HEK293 (cell line): ENCODE measurements at regions not wholly inside any gene's neighbourhood (a gene's known extent, or its start where the extent isn't known, plus 50 kb on each side); places are given as distances from the start of the nearest gene placed in this dataset.

Source experiments
- CTCF ChIA-PET: fragments of 350-600 bp; formaldehyde crosslinking; extraction: SDS; loops from one replicate; lab custom pipeline; 2021; ENCODE audit warnings: antibody characterized with exemption; lab: Yijun Ruan, JAX
- POLR2A ChIA-PET: fragments of 300-600 bp; formaldehyde crosslinking; extraction: SDS; loops from one replicate; lab custom pipeline; 2020; ENCODE audit warnings: antibody characterized with exemption, inconsistent platforms; lab: Yijun Ruan, JAX
- H3K27ac ChIP-seq: fragments of 200-500 bp; sonication (Bioruptor generic); 2 replicates; pipeline ENCODE4 v1.5.1; 2014; ENCODE audit warnings: low read depth, low read length, control low read depth, inconsistent platforms; ENCODE audit errors: extremely low read depth
- H3K36me3 ChIP-seq, 2 experiments: fragments of 200-500 bp in 1 of 2; sonication (Bioruptor generic) in 1 of 2; 1 replicate in 1 of 2; 2 replicates in 1 of 2; pipeline ENCODE4 v1.5.1; 2014 to 2017; ENCODE audit warnings: inconsistent platforms in 2 of 2, low read length in 2 of 2; ENCODE audit not compliant: control insufficient read depth in 2 of 2, insufficient read depth in 1 of 2
- H3K4me1 ChIP-seq: fragments of 200-500 bp; sonication (Bioruptor generic); 2 replicates; pipeline ENCODE4 v1.5.1; 2014; ENCODE audit warnings: mild to moderate bottlenecking, low read length, inconsistent platforms; ENCODE audit not compliant: control insufficient read depth, insufficient read depth
- H3K4me3 ChIP-seq: 2 replicates; pipeline ENCODE4 v1.5.1; 2011; ENCODE audit warnings: low read depth, mild to moderate bottlenecking, control low read depth, low read length, moderate library complexity
- H3K9me3 ChIP-seq: fragments of 200-500 bp; sonication (Bioruptor generic); 2 replicates; pipeline ENCODE4 v1.5.1; 2014; ENCODE audit warnings: low read depth, low read length, inconsistent platforms; ENCODE audit not compliant: control insufficient read depth, insufficient read depth
- HOXC10 ChIP-seq: sonication (generic); formaldehyde crosslinking; IDR thresholded peaks from 2 replicates; pipeline ENCODE4 v1.8.1; 2023; ENCODE audit warnings: mild to moderate bottlenecking, missing genetic modification reagents
- KLF1 ChIP-seq: fragments of 450-650 bp; formaldehyde crosslinking; IDR thresholded peaks from 2 replicates; pipeline ENCODE4 v1.5.1; 2016; ENCODE audit warnings: missing biosample characterization, missing genetic modification characterization
- KLF8 ChIP-seq: fragments of 450-650 bp; formaldehyde crosslinking; IDR thresholded peaks from 2 replicates; pipeline ENCODE4 v1.5.1; 2016; ENCODE audit warnings: missing biosample characterization, missing genetic modification characterization
- TCF7L2 ChIP-seq: IDR thresholded peaks from 2 replicates; pipeline ENCODE4 v1.6.1; 2011; ENCODE audit warnings: low read depth, mild to moderate bottlenecking, inconsistent platforms, low read length, moderate library complexity, borderline replicate concordance
- WT1 ChIP-seq: fragments of 450-650 bp; formaldehyde crosslinking; IDR thresholded peaks from 2 replicates; pipeline ENCODE4 v1.5.1; 2016; ENCODE audit warnings: missing biosample characterization, missing genetic modification characterization
- ZBTB21 ChIP-seq: fragments of 450-650 bp; formaldehyde crosslinking; IDR thresholded peaks from 2 replicates; pipeline ENCODE4 v1.5.1; 2017; ENCODE audit warnings: missing biosample characterization, missing genetic modification characterization
- ZBTB7A ChIP-seq: fragments of 450-650 bp; formaldehyde crosslinking; IDR thresholded peaks from 2 replicates; pipeline ENCODE4 v1.5.1; 2016; ENCODE audit warnings: low read depth, missing biosample characterization, missing genetic modification characterization
- ZFHX2 ChIP-seq: fragments of 450-650 bp; formaldehyde crosslinking; conservative IDR thresholded peaks from 2 replicates; pipeline ENCODE4 v1.5.1; 2016; ENCODE audit warnings: missing biosample characterization, missing genetic modification characterization
- ZIC2 ChIP-seq: fragments of 450-650 bp; formaldehyde crosslinking; IDR thresholded peaks from 2 replicates; pipeline ENCODE4 v1.5.1; 2016; ENCODE audit warnings: missing biosample characterization, missing genetic modification characterization
- ZNF140 ChIP-seq: fragments of 450-650 bp; formaldehyde crosslinking; IDR thresholded peaks from 2 replicates; pipeline ENCODE4 v1.5.1; 2016; ENCODE audit warnings: missing biosample characterization, missing genetic modification characterization
- ZNF174 ChIP-seq: fragments of 450-650 bp; formaldehyde crosslinking; IDR thresholded peaks from 2 replicates; pipeline ENCODE4 v1.5.0; 2017; ENCODE audit warnings: missing biosample characterization, mild to moderate bottlenecking, missing genetic modification characterization
- ZNF223 ChIP-seq: fragments of 450-650 bp; formaldehyde crosslinking; IDR thresholded peaks from 2 replicates; pipeline ENCODE4 v1.5.1; 2016; ENCODE audit warnings: missing biosample characterization, missing genetic modification characterization
- ZNF302 ChIP-seq: fragments of 450-650 bp; formaldehyde crosslinking; IDR thresholded peaks from 2 replicates; pipeline ENCODE4 v1.5.1; 2016; ENCODE audit warnings: missing biosample characterization, missing genetic modification characterization, low read depth
- ZNF335 ChIP-seq: fragments of 450-650 bp; formaldehyde crosslinking; conservative IDR thresholded peaks from 2 replicates; pipeline ENCODE4 v1.5.1; 2016; ENCODE audit warnings: missing biosample characterization, missing genetic modification characterization
- ZNF521 ChIP-seq: fragments of 450-650 bp; formaldehyde crosslinking; IDR thresholded peaks from 2 replicates; pipeline ENCODE4 v1.5.1; 2017; ENCODE audit warnings: missing biosample characterization, mild to moderate bottlenecking, missing genetic modification characterization
- ZNF549 ChIP-seq: fragments of 450-650 bp; IDR thresholded peaks from 2 replicates; pipeline ENCODE4 v1.5.1; 2018; ENCODE audit warnings: missing biosample characterization, missing genetic modification characterization, mild to moderate bottlenecking, inconsistent platforms, moderate library complexity
- ZNF560 ChIP-seq: fragments of 450-650 bp; formaldehyde crosslinking; IDR thresholded peaks from 2 replicates; pipeline ENCODE4 v1.5.1; 2017; ENCODE audit warnings: missing biosample characterization, missing genetic modification characterization, borderline replicate concordance
- ZNF610 ChIP-seq: fragments of 450-650 bp; formaldehyde crosslinking; IDR thresholded peaks from 2 replicates; pipeline ENCODE4 v1.5.1; 2016; ENCODE audit warnings: missing biosample characterization, missing genetic modification characterization, borderline replicate concordance
- ZNF624 ChIP-seq: fragments of 450-650 bp; formaldehyde crosslinking; IDR thresholded peaks from 2 replicates; pipeline ENCODE4 v1.5.1; 2017; ENCODE audit warnings: missing biosample characterization, missing genetic modification characterization
- ZNF629 ChIP-seq: fragments of 450-650 bp; formaldehyde crosslinking; IDR thresholded peaks from 2 replicates; pipeline ENCODE4 v1.5.1; 2017; ENCODE audit warnings: missing biosample characterization, missing genetic modification characterization
- ZNF670 ChIP-seq: fragments of 450-650 bp; formaldehyde crosslinking; IDR thresholded peaks from 2 replicates; pipeline ENCODE4 v1.5.1; 2016; ENCODE audit warnings: missing biosample characterization, missing genetic modification characterization, low read depth
- ZNF701 ChIP-seq: fragments of 450-650 bp; formaldehyde crosslinking; IDR thresholded peaks from 2 replicates; pipeline ENCODE4 v1.5.1; 2016; ENCODE audit warnings: missing biosample characterization, missing genetic modification characterization
- ZNF777 ChIP-seq: fragments of 450-650 bp; formaldehyde crosslinking; IDR thresholded peaks from 2 replicates; pipeline ENCODE4 v1.5.1; 2017; ENCODE audit warnings: missing biosample characterization, missing genetic modification characterization, borderline replicate concordance
- ZNF785 ChIP-seq: fragments of 450-650 bp; formaldehyde crosslinking; IDR thresholded peaks from 2 replicates; pipeline ENCODE4 v1.5.1; 2016; ENCODE audit warnings: missing biosample characterization, missing genetic modification characterization
- ZNF830 ChIP-seq: fragments of 450-650 bp; IDR thresholded peaks from 2 replicates; pipeline ENCODE4 v1.5.0; 2018; ENCODE audit warnings: missing biosample characterization, missing genetic modification characterization, low read depth, mild to moderate bottlenecking, moderate library complexity
- ZSCAN16 ChIP-seq: fragments of 450-650 bp; formaldehyde crosslinking; IDR thresholded peaks from 2 replicates; pipeline ENCODE4 v1.5.1; 2016; ENCODE audit warnings: missing biosample characterization, missing genetic modification characterization
- ZSCAN23 ChIP-seq: fragments of 450-650 bp; formaldehyde crosslinking; IDR thresholded peaks from 2 replicates; pipeline ENCODE4 v1.5.1; 2016; ENCODE audit warnings: missing biosample characterization, missing genetic modification characterization
- TF ChIP-seq, protein P1 (sequence below): fragments of 450-650 bp; formaldehyde crosslinking; IDR thresholded peaks from 2 replicates; pipeline ENCODE4; 2016; ENCODE audit warnings: missing biosample characterization, missing genetic modification characterization
- TF ChIP-seq, protein P2 (sequence below): fragments of 450-650 bp; formaldehyde crosslinking; IDR thresholded peaks from 2 replicates; pipeline ENCODE4 v1.5.1; 2017; ENCODE audit warnings: missing biosample characterization, missing genetic modification characterization

DNA sequence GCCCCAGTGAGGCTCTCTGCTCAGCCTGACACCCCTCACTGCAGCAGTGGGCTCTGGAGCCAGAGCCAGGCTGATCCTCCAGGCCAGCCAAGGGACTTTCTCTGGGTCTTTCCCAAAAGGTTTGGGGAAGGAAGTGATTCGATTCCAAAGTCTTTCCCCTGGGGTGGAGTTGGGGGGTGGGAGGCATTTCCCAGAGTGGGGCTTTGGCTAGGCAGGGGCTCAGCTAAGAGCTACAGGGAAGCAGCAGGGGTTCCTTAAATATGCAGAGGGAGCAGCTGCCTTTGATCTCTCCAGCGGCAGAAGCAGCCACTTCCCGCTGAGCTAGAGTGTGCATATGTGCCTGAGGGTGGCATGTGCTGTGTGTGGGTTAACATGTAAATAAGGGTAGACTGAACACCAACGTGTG lies 192.9 kb downstream of the INSC start:
- Histone ChIP-seq H3K4me1 (no peaks in the 10 kb centered on the region), H3K36me3 (no peaks in the 10 kb centered on the region), H3K27ac (no peak overlapping the region), H3K9me3 (no peaks in the 10 kb centered on the region), H3K4me3 (no peak overlapping the region)
- ChIA-PET CTCF (interaction anchor here (0.7 kb wide), 1 partner anchor 9 kb away, joined by 3 read pairs; no protein-coding TSS in a partner anchor), POLR2A (no interaction called here)
- TF ChIP-seq ZNF785 (tag by site-specific recombination) (no peak), ZIC2 (tag by site-specific recombination) (peak; percentile 76), ZNF777 (tag by site-specific recombination) (no peak), ZFHX2 (tag by site-specific recombination) (no peak), ZNF629 (tag by site-specific recombination) (no peak), KLF1 (no peak), TCF7L2 (peak; percentile 75; the same call in 1 of the 2 replicates), ZNF610 (no peak), KLF8 (tag by site-specific recombination) (no peak)
- TF ChIP-seq, protein P1, sequence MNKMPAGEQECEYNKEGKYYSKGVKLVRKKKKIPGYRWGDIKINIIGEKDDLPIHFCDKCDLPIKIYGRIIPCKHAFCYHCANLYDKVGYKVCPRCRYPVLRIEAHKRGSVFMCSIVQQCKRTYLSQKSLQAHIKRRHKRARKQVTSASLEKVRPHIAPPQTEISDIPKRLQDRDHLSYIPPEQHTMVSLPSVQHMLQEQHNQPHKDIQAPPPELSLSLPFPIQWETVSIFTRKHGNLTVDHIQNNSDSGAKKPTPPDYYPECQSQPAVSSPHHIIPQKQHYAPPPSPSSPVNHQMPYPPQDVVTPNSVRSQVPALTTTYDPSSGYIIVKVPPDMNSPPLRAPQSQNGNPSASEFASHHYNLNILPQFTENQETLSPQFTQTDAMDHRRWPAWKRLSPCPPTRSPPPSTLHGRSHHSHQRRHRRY (tag by site-specific recombination), result no peak

DNA sequence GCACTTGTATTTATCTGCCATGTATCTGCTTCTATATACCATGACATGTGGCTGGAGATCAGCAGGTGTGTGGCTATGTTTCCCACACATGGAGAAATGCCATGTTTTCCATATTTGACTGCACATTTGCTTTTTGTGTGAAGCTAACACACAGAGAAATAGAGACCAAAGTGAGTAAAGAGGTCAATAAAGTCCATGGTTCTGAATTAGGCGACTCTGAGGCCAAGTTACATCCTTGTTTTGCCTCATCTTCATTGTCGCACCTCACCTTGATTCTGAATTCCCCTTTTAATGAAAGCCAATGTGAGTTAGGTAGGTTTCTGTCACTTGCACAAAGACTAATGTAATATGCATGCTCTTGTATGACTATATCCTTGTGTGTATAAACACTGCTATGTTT lies 194.1 kb downstream of the INSC start:
- Histone ChIP-seq H3K4me3 (no peak overlapping the region), H3K4me1 (no peaks in the 10 kb centered on the region)
- CTCF ChIA-PET, result no interaction called here
- POLR2A ChIA-PET, result no interaction called here
- TF ChIP-seq ZBTB21 (tag by site-specific recombination) (no peak), ZBTB7A (tag by site-specific recombination) (no peak), ZNF560 (no peak), TCF7L2 (no peak), ZNF302 (tag by site-specific recombination) (no peak), ZSCAN23 (tag by site-specific recombination) (no peak), ZNF624 (tag by site-specific recombination) (no peak), ZNF174 (tag by site-specific recombination) (no peak), ZNF140 (no peak), ZNF335 (tag by site-specific recombination) (no peak), ZNF549 (no peak), ZNF670 (tag by site-specific recombination) (no peak), WT1 (tag by site-specific recombination) (no peak)
- TF ChIP-seq, all 188 proteins: peak for 0
- Histone ChIP-seq H3K36me3 (no peaks in the 10 kb centered on the region), H3K9me3 (no peaks in the 10 kb centered on the region), H3K27ac (no peak overlapping the region)

DNA sequence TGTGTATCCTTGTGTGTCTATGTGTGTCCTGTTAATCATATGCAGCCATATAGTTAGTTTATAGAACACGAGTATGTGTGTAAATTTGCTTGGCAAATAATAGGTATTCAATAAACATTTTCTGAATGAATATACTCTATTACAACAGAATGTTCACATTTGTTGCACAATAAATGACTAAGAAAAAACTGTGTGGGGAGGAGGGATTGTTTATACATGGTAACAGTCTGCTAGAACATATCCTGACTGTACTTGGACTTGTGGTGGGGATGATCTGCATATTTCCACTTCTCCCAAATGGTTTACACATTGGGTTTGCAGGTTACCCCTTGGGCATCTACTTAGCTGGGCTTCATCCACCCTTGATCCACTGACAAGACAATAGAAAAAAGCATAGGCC lies 194.6 kb downstream of the INSC start:
- ChIA-PET CTCF (no interaction called here), POLR2A (no interaction called here)
- no peak for TF ChIP-seq ZNF701
- TF ChIP-seq, protein P2, sequence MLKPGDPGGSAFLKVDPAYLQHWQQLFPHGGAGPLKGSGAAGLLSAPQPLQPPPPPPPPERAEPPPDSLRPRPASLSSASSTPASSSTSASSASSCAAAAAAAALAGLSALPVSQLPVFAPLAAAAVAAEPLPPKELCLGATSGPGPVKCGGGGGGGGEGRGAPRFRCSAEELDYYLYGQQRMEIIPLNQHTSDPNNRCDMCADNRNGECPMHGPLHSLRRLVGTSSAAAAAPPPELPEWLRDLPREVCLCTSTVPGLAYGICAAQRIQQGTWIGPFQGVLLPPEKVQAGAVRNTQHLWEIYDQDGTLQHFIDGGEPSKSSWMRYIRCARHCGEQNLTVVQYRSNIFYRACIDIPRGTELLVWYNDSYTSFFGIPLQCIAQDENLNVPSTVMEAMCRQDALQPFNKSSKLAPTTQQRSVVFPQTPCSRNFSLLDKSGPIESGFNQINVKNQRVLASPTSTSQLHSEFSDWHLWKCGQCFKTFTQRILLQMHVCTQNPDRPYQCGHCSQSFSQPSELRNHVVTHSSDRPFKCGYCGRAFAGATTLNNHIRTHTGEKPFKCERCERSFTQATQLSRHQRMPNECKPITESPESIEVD (tag by site-specific recombination), result no peak
- TF ChIP-seq HOXC10 (CRISPR knock-in tag), result no peak
- no peak for TF ChIP-seq ZNF521
- no peak for TF ChIP-seq ZNF830
- TF ChIP-seq ZSCAN16 (tag by site-specific recombination), result no peak
- no peak for TF ChIP-seq ZNF223 (tag by site-specific recombination)
- H3K27ac ChIP-seq, result no peak overlapping the region
- H3K36me3 ChIP-seq, result no peaks in the 10 kb centered on the region
- H3K4me3 ChIP-seq, result no peak overlapping the region
- no peaks in the 10 kb centered on the region for H3K4me1 ChIP-seq
- no peaks in the 10 kb centered on the region for H3K9me3 ChIP-seq
